GM12891 (cell line): ENCODE measurements at regions not wholly inside any gene's neighbourhood (a gene's known extent, or its start where the extent isn't known, plus 50 kb on each side); places are given as distances from the start of the nearest gene placed in this dataset.

Experiments used
- PAX5 ChIP-seq: IDR thresholded peaks from 2 replicates; pipeline ENCODE4 v1.6.1; 2011; ENCODE audit warnings: low read length, moderate library complexity, mild to moderate bottlenecking; ENCODE audit not compliant: insufficient read depth, severe bottlenecking
- POLR2A ChIP-seq: IDR thresholded peaks from 2 replicates; pipeline ENCODE4 v1.6.1; 2011; ENCODE audit warnings: low read depth, low read length, control low read depth
- POLR2AphosphoS5 ChIP-seq: IDR thresholded peaks from 2 replicates; pipeline ENCODE4 v1.6.1; 2011; ENCODE audit warnings: low read depth, low read length, control low read depth
- POU2F2 ChIP-seq: IDR thresholded peaks from 2 replicates; pipeline ENCODE4 v1.6.1; 2011; ENCODE audit warnings: low read depth, mild to moderate bottlenecking, control low read depth, low read length, moderate library complexity
- SPI1 ChIP-seq: IDR thresholded peaks from 2 replicates; pipeline ENCODE4 v1.6.1; 2011; ENCODE audit warnings: low read depth, low read length, control low read depth
- TAF1 ChIP-seq: IDR thresholded peaks from 2 replicates; pipeline ENCODE4 v1.6.1; 2011; ENCODE audit warnings: low read depth, low read length, control low read depth

DNA sequence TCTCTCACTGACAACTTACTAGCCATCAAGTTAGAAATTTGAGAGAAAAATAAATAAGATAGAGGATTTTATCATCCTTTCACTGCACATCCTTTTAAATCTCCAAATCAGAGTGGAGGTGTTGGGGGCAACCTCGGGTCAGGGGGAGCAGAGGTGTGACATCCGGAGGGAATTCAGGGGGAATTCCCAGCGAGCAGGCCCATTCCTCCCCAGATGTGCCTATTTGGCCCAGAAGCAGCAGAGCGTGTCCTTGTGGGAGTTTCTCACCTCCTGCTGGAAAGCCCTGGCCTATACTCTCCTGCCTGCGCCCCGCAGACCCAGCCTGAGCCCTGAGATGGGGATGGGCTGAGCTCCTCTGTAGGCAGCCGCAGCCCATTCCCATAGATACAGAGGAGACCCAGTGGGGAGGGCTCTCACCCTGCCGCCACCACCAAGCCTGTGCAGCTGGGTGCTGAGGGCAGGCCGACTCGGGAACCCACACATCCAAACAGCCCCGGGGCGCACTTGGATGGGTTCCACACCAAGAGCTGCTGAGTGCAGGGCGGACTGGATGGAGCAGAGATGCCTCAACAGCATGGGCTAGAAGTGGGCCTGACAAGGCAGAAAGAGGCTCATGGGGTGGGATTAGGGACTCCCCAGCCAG lies 124.5 kb downstream of the CXCL12 start:
- TF ChIP-seq POLR2A = no peak
- no peak for TF ChIP-seq TAF1
- TF ChIP-seq POU2F2 = no peak
- TF ChIP-seq POLR2AphosphoS5 = no peak
- TF ChIP-seq PAX5 = peak; percentile 87
- no peak for TF ChIP-seq SPI1
